Ishikawa (cell line): ENCODE measurements at regions not wholly inside any gene's neighbourhood (a gene's known extent, or its start where the extent isn't known, plus 50 kb on each side); places are given as distances from the start of the nearest gene placed in this dataset.

ENCODE experiments used
- CEBPB ChIP-seq: IDR thresholded peaks from 2 replicates; pipeline ENCODE4 v1.6.1; 2012
- MAX ChIP-seq: IDR thresholded peaks from 2 replicates; pipeline ENCODE4 v1.6.1; 2012
- NFIC ChIP-seq: IDR thresholded peaks from 2 replicates; pipeline ENCODE4 v1.6.1; 2012
- TEAD4 ChIP-seq: IDR thresholded peaks from 2 replicates; pipeline ENCODE4 v1.6.1; 2012
- USF1 ChIP-seq: IDR thresholded peaks from 2 replicates; pipeline ENCODE4 v1.6.1; 2012
- YY1 ChIP-seq: IDR thresholded peaks from 2 replicates; pipeline ENCODE4 v1.6.1; 2012; ENCODE audit warnings: low read depth

DNA sequence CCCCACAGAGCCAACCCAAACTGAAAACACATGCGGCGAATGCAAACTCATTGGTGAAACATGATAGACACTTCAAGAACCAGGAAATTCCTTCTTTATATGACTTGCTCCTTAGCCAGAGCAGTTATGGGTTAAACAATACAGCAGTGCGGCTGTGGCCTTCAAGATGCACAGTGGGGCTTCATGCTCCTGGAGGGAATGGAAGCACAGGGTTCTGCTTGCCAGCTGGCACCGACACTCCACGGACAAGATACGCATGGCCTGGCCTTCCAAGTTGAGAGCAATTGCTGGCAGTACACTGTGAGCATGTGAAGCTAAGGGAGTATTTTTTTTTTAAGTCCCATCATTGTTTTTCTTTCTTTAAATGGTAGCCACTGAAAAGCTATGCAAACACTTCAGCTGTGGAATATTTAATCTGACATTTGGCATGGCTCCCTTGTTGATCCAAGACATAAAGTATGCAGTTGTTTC is 451.6 kb upstream of the CD180 start:
- TF ChIP-seq NFIC (no peak), CEBPB (no peak), TEAD4 (no peak), MAX (no peak), USF1 (no peak), YY1 (no peak)
